ENCODE measurements at regions not wholly inside any gene's neighbourhood (a gene's known extent, or its start where the extent isn't known, plus 50 kb on each side); places are given as distances from the start of the nearest gene placed in this dataset.

GRCh38 chr2:223366566-223366965, 235.6 kb downstream of the SCG2 start:
- DNase-seq (ENCODE audit: low spot score in 2 of 2) (no peak), FAIRE-seq (no peak)

GRCh38 chr2:223368481-223368880, 233.7 kb downstream of the SCG2 start:
- DNase-seq (ENCODE audit: low spot score in 2 of 2): no peak
- FAIRE-seq: no peak

GRCh38 chr2:223369889-223370288, 232.3 kb downstream of the SCG2 start:
- DNase-seq (ENCODE audit: low spot score in 2 of 2): no peak
- no peak for FAIRE-seq

GRCh38 chr2:223383315-223383714, 218.8 kb downstream of the SCG2 start:
- FAIRE-seq: no peak
- DNase-seq (ENCODE audit: low spot score in 2 of 2): no peak

- FAIRE-seq: no peak
Observed at GRCh38 chr2:223386189-223386588, 216.0 kb downstream of the SCG2 start.

GRCh38 chr2:223386984-223387383, 215.2 kb downstream of the SCG2 start:
- DNase-seq (ENCODE audit: low spot score in 2 of 2): no peak
- no peak for FAIRE-seq

More at GRCh38 chr2:223386189-223386588, 216.0 kb downstream of the SCG2 start:
- no peak for DNase-seq (ENCODE audit: low spot score in 2 of 2)

GRCh38 chr2:223389624-223390023, 212.5 kb downstream of the SCG2 start:
- no peak for DNase-seq (ENCODE audit: low spot score in 2 of 2)
- no peak for FAIRE-seq

GRCh38 chr2:223396993-223397392, 205.2 kb downstream of the SCG2 start:
- FAIRE-seq: no peak
- DNase-seq (ENCODE audit: low spot score in 2 of 2): no peak

GRCh38 chr2:223399357-223399957, 202.7 kb downstream of the SCG2 start:
- FAIRE-seq: no peak
- DNase-seq (ENCODE audit: low spot score in 2 of 2): no peak

- DNase-seq (ENCODE audit: low spot score in 2 of 2) (no peak), FAIRE-seq (no peak)
Observed at GRCh38 chr2:223404616-223405015, 197.5 kb downstream of the SCG2 start.

- FAIRE-seq: no peak
- DNase-seq (ENCODE audit: low spot score in 2 of 2): no peak
Observed at GRCh38 chr2:223414646-223415045, 187.5 kb downstream of the SCG2 start.

- no peak for DNase-seq (ENCODE audit: low spot score in 2 of 2)
- FAIRE-seq: no peak
Observed at GRCh38 chr2:223415071-223415470, 187.1 kb downstream of the SCG2 start.

- no peak for FAIRE-seq
- DNase-seq (ENCODE audit: low spot score in 2 of 2): no peak
Observed at GRCh38 chr2:223416815-223417610, 185.1 kb downstream of the SCG2 start.

- no peak for DNase-seq (ENCODE audit: low spot score in 2 of 2)
- no peak for FAIRE-seq
Observed at GRCh38 chr2:223418131-223418530, 184.0 kb downstream of the SCG2 start.

GRCh38 chr2:223418604-223419199, 183.5 kb downstream of the SCG2 start:
- no peak for DNase-seq (ENCODE audit: low spot score in 2 of 2)
- FAIRE-seq: no peak

- DNase-seq (ENCODE audit: low spot score in 2 of 2): no peak
- FAIRE-seq: no peak
Observed at GRCh38 chr2:223420048-223420447, 182.1 kb downstream of the SCG2 start.

- DNase-seq (ENCODE audit: low spot score in 2 of 2): no peak
- no peak for FAIRE-seq
Observed at GRCh38 chr2:223431479-223431878, 170.7 kb downstream of the SCG2 start.

GRCh38 chr2:223433461-223433860, 168.7 kb downstream of the SCG2 start:
- FAIRE-seq: no peak
- DNase-seq (ENCODE audit: low spot score in 2 of 2): no peak

- FAIRE-seq (no peak), DNase-seq (ENCODE audit: low spot score in 2 of 2) (no peak)
Observed at GRCh38 chr2:223437788-223438187, 164.4 kb downstream of the SCG2 start.

GRCh38 chr2:223439184-223439583, 163.0 kb downstream of the SCG2 start:
- DNase-seq (ENCODE audit: low spot score in 2 of 2): no peak
- FAIRE-seq: no peak

GRCh38 chr2:223439786-223440185, 162.4 kb downstream of the SCG2 start:
- DNase-seq (ENCODE audit: low spot score in 2 of 2) (no peak), FAIRE-seq (no peak)

- DNase-seq (ENCODE audit: low spot score in 2 of 2) (no peak), FAIRE-seq (no peak)
Observed at GRCh38 chr2:223442847-223443246, 159.3 kb downstream of the SCG2 start.

Measured in frontal cortex (tissue), 3 donors.